ENCODE measurements at regions not wholly inside any gene's neighbourhood (a gene's known extent, or its start where the extent isn't known, plus 50 kb on each side); places are given as distances from the start of the nearest gene placed in this dataset.
A peak's percentile ranks its signal among the peaks of the same experiment; 100 is the strongest.
"Not testable (repeated sequence)": the region's sequence is repeated elsewhere in the genome, so short reads cannot be mapped to it uniquely, and the experiment has no call there.

DNA sequence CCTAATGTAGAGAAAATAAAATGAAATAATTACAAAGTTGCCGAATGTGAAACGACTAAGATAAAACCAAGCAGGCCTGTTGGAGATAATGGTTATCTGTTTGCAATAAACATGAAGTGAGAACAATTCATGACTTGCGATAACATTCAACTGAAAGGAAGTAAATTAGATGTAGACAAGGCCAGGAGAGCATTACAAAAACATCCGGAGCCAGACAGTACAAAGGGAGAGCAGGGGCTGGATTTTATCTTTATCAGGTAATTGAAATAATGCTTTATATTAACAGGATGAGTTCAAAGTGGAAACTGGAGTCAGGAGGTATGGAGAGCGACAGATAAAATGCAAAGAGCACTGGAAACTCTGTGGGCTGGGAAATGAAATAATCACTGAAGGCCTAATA lies 265.6 kb upstream of the GOT2 start:
- ChIA-PET CTCF (ENCODE audit: partially characterized antibody) (no interaction called here), POLR2A (ENCODE audit: partially characterized antibody) (no interaction called here)

DNA sequence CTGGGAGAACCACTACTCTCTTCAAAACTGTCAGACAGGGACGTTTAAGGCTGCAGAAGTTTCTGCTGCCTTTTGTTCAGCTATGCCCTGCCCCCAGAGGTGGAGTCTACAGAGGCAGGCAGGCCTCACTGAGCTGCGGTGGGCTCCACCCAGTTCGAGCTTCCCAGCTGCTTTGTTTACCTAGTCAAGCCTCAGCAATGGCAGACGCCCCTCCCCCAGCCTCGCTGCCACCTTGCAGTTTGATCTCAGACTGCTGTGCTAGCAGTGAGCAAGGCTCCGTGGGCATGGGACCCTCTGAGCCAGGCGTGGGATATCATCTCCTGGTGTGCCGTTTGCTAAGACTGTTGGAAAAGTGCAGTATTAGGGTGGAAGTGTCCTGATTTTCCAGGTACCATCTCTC lies 258.6 kb upstream of the GOT2 start:
- H3K9me3 ChIP-seq (ENCODE audit: control insufficient read depth in 1 of 2, low read length in 2 of 2); H3K4me1 ChIP-seq (ENCODE audit: insufficient read depth, low read length); H3K4me3 Mint-ChIP-seq; H3K4me3 ChIP-seq (ENCODE audit: low read length in 2 of 2); H3K36me3 ChIP-seq (ENCODE audit: insufficient read depth, low read length); H3K4me1 Mint-ChIP-seq; CTCF ChIA-PET (ENCODE audit: partially characterized antibody); POLR2A ChIA-PET (ENCODE audit: partially characterized antibody); H3K27me3 ChIP-seq (ENCODE audit: insufficient read depth, low read length); H3K36me3 Mint-ChIP-seq; intact Hi-C loops (cut with micrococcal nuclease); H3K27me3 Mint-ChIP-seq; H3K27ac ChIP-seq (ENCODE audit: low read depth, low read length); DNase-seq; H3K27ac Mint-ChIP-seq: not testable (repeated sequence)
- H3K9me3 Mint-ChIP-seq = peaks cover 0 to 22% (median 5%) of the 10 kb centered on the region in 8 donors

More for the DNA sequence above, 265.6 kb upstream of the GOT2 start:
- no peaks in the 10 kb centered on the region for H3K36me3 ChIP-seq (ENCODE audit: insufficient read depth, low read length)
- DNase-seq = no peak
- no peak overlapping the region for H3K27ac Mint-ChIP-seq
- H3K4me3 ChIP-seq (ENCODE audit: low read length in 2 of 2) = no peak overlapping the region
- intact Hi-C loops (cut with micrococcal nuclease) = no loop called here
- H3K4me1 ChIP-seq (ENCODE audit: insufficient read depth, low read length) = no peaks in the 10 kb centered on the region
- no peaks in the 10 kb centered on the region for H3K4me1 Mint-ChIP-seq
- no peaks in the 10 kb centered on the region for H3K9me3 ChIP-seq (ENCODE audit: control insufficient read depth in 1 of 2, low read length in 2 of 2)
- H3K36me3 Mint-ChIP-seq = no peaks in the 10 kb centered on the region
- H3K27ac ChIP-seq (ENCODE audit: low read depth, low read length) = no peak overlapping the region
- peaks cover 0 to 8% (median 4%) of the 10 kb centered on the region in 8 donors for H3K9me3 Mint-ChIP-seq
- H3K27me3 ChIP-seq (ENCODE audit: insufficient read depth, low read length) = no peaks in the 10 kb centered on the region
- H3K27me3 Mint-ChIP-seq = peaks cover 0 to 2% of the 10 kb centered on the region in 2 donors
- H3K4me3 Mint-ChIP-seq = no peak overlapping the region

DNA sequence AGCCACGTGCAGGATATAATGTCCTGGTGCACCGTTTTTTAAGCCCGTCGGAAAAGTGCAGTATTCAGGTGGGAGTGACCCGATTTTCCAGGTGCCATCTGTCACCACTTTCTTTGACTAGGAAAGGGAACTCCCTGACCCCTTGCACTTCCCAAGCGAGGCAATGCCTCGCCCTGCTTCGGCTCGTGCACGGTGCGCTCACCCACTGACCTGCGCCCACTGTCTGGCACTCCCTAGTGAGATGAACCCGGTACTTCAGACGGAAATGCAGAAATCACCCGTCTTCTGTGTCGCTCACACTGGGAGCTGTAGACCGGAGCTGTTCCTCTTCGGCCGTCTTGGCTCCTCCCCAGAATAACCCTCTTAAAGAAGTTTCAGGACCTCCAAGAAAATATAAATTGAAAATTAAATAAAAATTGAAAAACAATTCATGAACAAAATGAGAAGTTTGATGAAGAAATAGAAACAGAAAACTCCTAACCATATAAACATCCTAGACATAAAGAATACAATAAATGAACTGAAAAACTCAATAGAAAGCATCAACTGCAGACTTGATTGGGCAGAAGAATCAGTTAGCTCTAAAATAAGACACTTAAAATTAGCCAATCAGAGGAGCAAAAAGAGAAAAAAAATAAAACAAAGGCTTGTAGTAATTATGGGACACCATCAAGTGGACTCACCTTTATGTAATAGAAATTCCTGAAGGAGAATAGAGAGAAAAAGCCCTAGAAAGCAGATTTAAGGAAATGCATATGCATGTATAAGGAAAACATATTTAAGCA lies 249.3 kb upstream of the GOT2 start:
- H3K4me3 ChIP-seq (ENCODE audit: low read length in 2 of 2); POLR2A ChIA-PET (ENCODE audit: partially characterized antibody); H3K4me1 Mint-ChIP-seq; H3K36me3 Mint-ChIP-seq; H3K4me1 ChIP-seq (ENCODE audit: insufficient read depth, low read length); H3K4me3 Mint-ChIP-seq; H3K27ac ChIP-seq (ENCODE audit: low read depth, low read length); H3K27ac Mint-ChIP-seq; intact Hi-C loops (cut with micrococcal nuclease); DNase-seq; H3K27me3 Mint-ChIP-seq; H3K36me3 ChIP-seq (ENCODE audit: insufficient read depth, low read length); CTCF ChIA-PET (ENCODE audit: partially characterized antibody); H3K9me3 ChIP-seq (ENCODE audit: control insufficient read depth in 1 of 2, low read length in 2 of 2); H3K27me3 ChIP-seq (ENCODE audit: insufficient read depth, low read length): not testable (repeated sequence)
- H3K9me3 Mint-ChIP-seq = peaks cover 0 to 38% (median 16%) of the 10 kb centered on the region in 8 donors

DNA sequence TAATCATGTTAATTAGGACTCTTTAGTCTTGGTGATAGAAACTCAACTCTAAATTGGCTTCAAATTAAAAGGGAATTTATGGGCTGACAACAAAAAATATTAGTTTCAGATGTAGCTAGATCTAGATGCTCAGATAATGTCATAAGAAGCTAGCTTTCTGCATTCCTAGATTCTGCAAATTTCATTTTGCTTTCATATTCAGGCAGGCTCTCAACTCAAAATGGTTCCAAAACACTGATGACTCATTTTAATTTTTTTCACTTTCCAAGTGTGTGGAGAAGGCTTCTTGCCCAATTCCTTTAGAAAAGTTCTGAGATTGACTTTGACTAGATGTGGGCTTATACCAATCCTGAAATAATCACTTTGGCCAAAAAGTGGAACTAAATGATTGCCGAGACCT lies 236.7 kb upstream of the GOT2 start:
- Histone ChIP-seq H3K27ac (ENCODE audit: low read depth, low read length) (no peak overlapping the region), H3K27me3 (ENCODE audit: insufficient read depth, low read length) (no peaks in the 10 kb centered on the region), H3K4me3 (ENCODE audit: low read length in 2 of 2) (no peak overlapping the region), H3K9me3 (ENCODE audit: control insufficient read depth in 1 of 2, low read length in 2 of 2) (no peaks in the 10 kb centered on the region), H3K4me1 (ENCODE audit: insufficient read depth, low read length) (no peaks in the 10 kb centered on the region), H3K36me3 (ENCODE audit: insufficient read depth, low read length) (no peaks in the 10 kb centered on the region)
- intact Hi-C loops (cut with micrococcal nuclease) = no loop called here
- ChIA-PET CTCF (ENCODE audit: partially characterized antibody) (no interaction called here), POLR2A (ENCODE audit: partially characterized antibody) (no interaction called here)
- Mint-ChIP-seq H3K27me3 (no peaks in the 10 kb centered on the region), H3K9me3 (no peaks in the 10 kb centered on the region), H3K36me3 (no peaks in the 10 kb centered on the region), H3K27ac (no peak overlapping the region), H3K4me3 (peak overlapping the region in 5 of 8 donors; percentile 14 to 60 (median 51)), H3K4me1 (no peaks in the 10 kb centered on the region)
- DNase-seq = no peak

DNA sequence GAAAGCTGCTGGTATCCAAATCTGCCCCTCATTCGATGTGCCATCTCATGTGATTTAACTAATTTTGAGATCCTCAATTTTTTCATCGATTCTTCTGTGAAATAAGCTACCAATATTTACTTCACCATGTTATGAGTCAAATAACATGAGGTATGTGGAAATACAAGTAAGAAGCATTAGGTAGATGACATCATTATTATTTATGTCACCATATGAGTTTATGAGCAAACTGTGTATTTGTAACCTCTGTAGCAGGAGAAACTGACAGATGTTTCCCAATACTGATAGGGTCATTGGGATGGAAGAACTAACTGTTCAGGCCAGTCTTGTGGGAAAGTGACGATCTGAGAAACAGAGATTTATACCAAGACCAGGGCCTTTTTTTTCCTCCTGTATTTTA lies 229.4 kb upstream of the GOT2 start:
- H3K27ac Mint-ChIP-seq = no peak overlapping the region
- H3K27me3 ChIP-seq (ENCODE audit: insufficient read depth, low read length) = no peaks in the 10 kb centered on the region
- no peak overlapping the region for H3K27ac ChIP-seq (ENCODE audit: low read depth, low read length)
- H3K4me3 ChIP-seq (ENCODE audit: low read length in 2 of 2) = no peak overlapping the region
- intact Hi-C loops (cut with micrococcal nuclease) = no loop called here
- H3K36me3 Mint-ChIP-seq = no peaks in the 10 kb centered on the region
- H3K9me3 ChIP-seq (ENCODE audit: control insufficient read depth in 1 of 2, low read length in 2 of 2) = no peaks in the 10 kb centered on the region
- H3K4me1 ChIP-seq (ENCODE audit: insufficient read depth, low read length) = no peaks in the 10 kb centered on the region
- ChIA-PET CTCF (ENCODE audit: partially characterized antibody) (no interaction called here), POLR2A (ENCODE audit: partially characterized antibody) (no interaction called here)
- peaks cover 0 to 1% of the 10 kb centered on the region in 2 donors for H3K27me3 Mint-ChIP-seq
- DNase-seq = no peak
- H3K36me3 ChIP-seq (ENCODE audit: insufficient read depth, low read length) = no peaks in the 10 kb centered on the region
- no peak overlapping the region for H3K4me3 Mint-ChIP-seq
- H3K4me1 Mint-ChIP-seq = no peaks in the 10 kb centered on the region
- peaks cover 0 to 4% (median 1%) of the 10 kb centered on the region in 8 donors for H3K9me3 Mint-ChIP-seq

DNA sequence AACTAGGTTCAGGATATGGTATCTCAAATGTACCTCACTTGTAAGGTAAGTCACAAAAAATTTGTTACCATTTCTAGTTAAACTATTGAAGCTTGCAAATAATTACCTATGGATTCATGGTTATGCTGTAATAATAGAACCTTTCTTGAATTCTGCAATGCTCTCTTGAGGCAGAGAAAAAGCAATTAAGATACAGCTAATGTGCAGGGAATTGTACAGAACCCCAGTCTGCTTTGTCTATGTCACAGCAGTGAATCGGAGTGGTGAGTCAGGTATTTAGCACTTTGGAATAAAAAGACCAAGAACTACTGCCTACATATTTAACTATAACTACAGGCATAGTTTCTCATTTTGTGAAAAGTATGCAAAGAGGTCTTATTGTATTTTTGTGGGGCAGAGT lies 228.7 kb upstream of the GOT2 start:
- Histone ChIP-seq H3K4me3 (ENCODE audit: low read length in 2 of 2) (no peak overlapping the region), H3K27ac (ENCODE audit: low read depth, low read length) (no peak overlapping the region), H3K9me3 (ENCODE audit: control insufficient read depth in 1 of 2, low read length in 2 of 2) (no peaks in the 10 kb centered on the region), H3K36me3 (ENCODE audit: insufficient read depth, low read length) (no peaks in the 10 kb centered on the region), H3K4me1 (ENCODE audit: insufficient read depth, low read length) (no peaks in the 10 kb centered on the region), H3K27me3 (ENCODE audit: insufficient read depth, low read length) (no peaks in the 10 kb centered on the region)
- H3K27me3 Mint-ChIP-seq = peaks cover 0 to 1% of the 10 kb centered on the region in 2 donors
- no peaks in the 10 kb centered on the region for H3K36me3 Mint-ChIP-seq
- DNase-seq = no peak
- POLR2A ChIA-PET (ENCODE audit: partially characterized antibody) = no interaction called here
- intact Hi-C loops (cut with micrococcal nuclease) = no loop called here
- no peaks in the 10 kb centered on the region for H3K4me1 Mint-ChIP-seq
- CTCF ChIA-PET (ENCODE audit: partially characterized antibody) = no interaction called here
- H3K4me3 Mint-ChIP-seq = no peak overlapping the region
- H3K27ac Mint-ChIP-seq = no peak overlapping the region
- H3K9me3 Mint-ChIP-seq = peaks cover 0 to 4% (median 1%) of the 10 kb centered on the region in 8 donors

DNA sequence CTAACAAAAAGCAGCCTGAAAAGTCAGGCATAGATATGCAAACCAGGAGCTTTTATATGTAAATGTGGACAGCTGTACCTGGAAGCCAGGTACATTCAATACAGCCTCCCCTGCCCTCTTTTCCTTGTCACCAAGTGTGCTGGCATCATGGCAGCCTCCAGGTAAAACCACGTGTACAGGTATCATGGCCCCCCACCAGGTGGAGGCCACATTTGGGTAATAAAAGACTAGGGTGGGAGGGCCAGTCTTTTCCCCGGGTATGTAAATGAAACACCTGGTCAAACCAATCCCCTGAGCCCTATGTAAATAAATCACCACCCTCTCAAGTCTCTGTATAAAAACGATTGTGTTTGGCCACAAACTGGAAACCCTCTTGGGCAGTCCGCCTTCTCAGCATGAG lies 226.4 kb upstream of the GOT2 start:
- Histone ChIP-seq H3K9me3 (ENCODE audit: control insufficient read depth in 1 of 2, low read length in 2 of 2) (no peaks in the 10 kb centered on the region), H3K4me3 (ENCODE audit: low read length in 2 of 2) (no peak overlapping the region), H3K36me3 (ENCODE audit: insufficient read depth, low read length) (no peaks in the 10 kb centered on the region), H3K27ac (ENCODE audit: low read depth, low read length) (no peak overlapping the region), H3K27me3 (ENCODE audit: insufficient read depth, low read length) (no peaks in the 10 kb centered on the region), H3K4me1 (ENCODE audit: insufficient read depth, low read length) (no peaks in the 10 kb centered on the region)
- H3K27me3 Mint-ChIP-seq = peaks cover 0 to 3% of the 10 kb centered on the region in 2 donors
- no peaks in the 10 kb centered on the region for H3K36me3 Mint-ChIP-seq
- intact Hi-C loops (cut with micrococcal nuclease) = no loop called here
- H3K27ac Mint-ChIP-seq = no peak overlapping the region
- H3K4me3 Mint-ChIP-seq = no peak overlapping the region
- CTCF ChIA-PET (ENCODE audit: partially characterized antibody) = interaction anchor here (0.6 kb wide), 1 partner anchor 37 kb away, joined by 3 read pairs; no protein-coding TSS in a partner anchor
- H3K4me1 Mint-ChIP-seq = no peaks in the 10 kb centered on the region
- peaks cover 0 to 4% (median 1%) of the 10 kb centered on the region in 8 donors for H3K9me3 Mint-ChIP-seq
- DNase-seq = no peak
- POLR2A ChIA-PET (ENCODE audit: partially characterized antibody) = no interaction called here

All from CD4-positive, alpha-beta memory T cell (primary cell).